ENCODE measurements at regions not wholly inside any gene's neighbourhood (a gene's known extent, or its start where the extent isn't known, plus 50 kb on each side); places are given as distances from the start of the nearest gene placed in this dataset.

GRCh38 chr10:63929831-63930467, 408.7 kb downstream of the REEP3 start:
- 73 to 90% methylated on average over 4 of the region's 4 CpGs for WGBS, 2 donors
- no peaks in the 10 kb centered on the region for H3K4me1 ChIP-seq
- H3K9me3 ChIP-seq, result no peaks in the 10 kb centered on the region
- peak; percentile 64 for DNase-seq
- no peak overlapping the region for H3K27ac ChIP-seq
- TF ChIP-seq POLR2AphosphoS5 (IDR thresholded peaks at IDR 0.05) (no peak), EP300 (IDR thresholded peaks at IDR 0.05) (no peak), POLR2A (IDR thresholded peaks at IDR 0.05) (no peak)
- TF ChIP-seq, protein P1, sequence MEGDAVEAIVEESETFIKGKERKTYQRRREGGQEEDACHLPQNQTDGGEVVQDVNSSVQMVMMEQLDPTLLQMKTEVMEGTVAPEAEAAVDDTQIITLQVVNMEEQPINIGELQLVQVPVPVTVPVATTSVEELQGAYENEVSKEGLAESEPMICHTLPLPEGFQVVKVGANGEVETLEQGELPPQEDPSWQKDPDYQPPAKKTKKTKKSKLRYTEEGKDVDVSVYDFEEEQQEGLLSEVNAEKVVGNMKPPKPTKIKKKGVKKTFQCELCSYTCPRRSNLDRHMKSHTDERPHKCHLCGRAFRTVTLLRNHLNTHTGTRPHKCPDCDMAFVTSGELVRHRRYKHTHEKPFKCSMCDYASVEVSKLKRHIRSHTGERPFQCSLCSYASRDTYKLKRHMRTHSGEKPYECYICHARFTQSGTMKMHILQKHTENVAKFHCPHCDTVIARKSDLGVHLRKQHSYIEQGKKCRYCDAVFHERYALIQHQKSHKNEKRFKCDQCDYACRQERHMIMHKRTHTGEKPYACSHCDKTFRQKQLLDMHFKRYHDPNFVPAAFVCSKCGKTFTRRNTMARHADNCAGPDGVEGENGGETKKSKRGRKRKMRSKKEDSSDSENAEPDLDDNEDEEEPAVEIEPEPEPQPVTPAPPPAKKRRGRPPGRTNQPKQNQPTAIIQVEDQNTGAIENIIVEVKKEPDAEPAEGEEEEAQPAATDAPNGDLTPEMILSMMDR (IDR thresholded peaks at IDR 0.05), result no peak
- no peaks in the 10 kb centered on the region for H3K36me3 ChIP-seq
- intact Hi-C loops (cut with DNase I), result no loop called here
- H3K27me3 ChIP-seq, result no peaks in the 10 kb centered on the region
- H3K4me3 ChIP-seq, result no peak overlapping the region

DNA sequence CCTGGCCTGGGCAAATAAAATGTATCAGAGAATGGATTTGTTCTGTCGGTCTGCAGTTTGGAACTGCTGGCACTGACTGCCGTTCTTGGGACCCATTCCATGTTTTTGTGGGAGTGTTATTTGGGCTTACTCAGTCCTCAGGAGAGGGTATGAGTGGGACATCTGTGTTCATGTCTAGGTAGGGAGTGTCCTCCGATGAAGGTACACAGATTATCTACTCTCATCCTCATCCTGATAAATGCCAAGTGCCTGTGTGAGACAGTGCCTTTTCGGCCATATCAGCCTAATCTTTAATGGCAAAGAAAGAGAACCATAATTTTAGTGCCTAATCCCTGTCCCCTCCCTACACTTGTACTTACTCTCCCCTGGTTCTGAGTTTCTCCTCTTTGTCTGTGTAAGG, 409.4 kb downstream of the REEP3 start:
- TF ChIP-seq POLR2AphosphoS5 (IDR thresholded peaks at IDR 0.05) (no peak), EP300 (IDR thresholded peaks at IDR 0.05) (no peak), POLR2A (IDR thresholded peaks at IDR 0.05) (no peak)
- TF ChIP-seq, protein P1 (IDR thresholded peaks at IDR 0.05), result no peak

DNA sequence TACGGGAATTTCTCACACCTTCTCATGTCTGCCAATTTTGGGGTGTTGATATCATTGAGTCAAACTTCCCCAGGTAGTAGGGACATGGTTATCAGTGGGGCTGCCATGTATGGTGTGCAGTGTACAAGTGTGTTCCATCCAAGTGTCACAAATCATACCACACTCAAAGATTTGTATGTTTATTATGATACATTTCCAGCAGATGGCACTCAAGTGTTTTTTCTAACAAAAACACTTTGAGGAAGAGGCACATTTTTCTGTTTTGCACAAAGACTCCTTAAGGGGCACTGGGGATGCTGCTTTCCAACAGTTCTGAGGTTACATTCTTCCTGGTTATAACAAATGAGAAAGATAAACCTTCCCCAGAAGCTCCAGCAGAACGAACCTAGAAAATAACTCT, 414.5 kb downstream of the REEP3 start:
- Histone ChIP-seq H3K27me3 (no peaks in the 10 kb centered on the region), H3K4me3 (no peak overlapping the region), H3K4me1 (no peaks in the 10 kb centered on the region), H3K9me3 (no peaks in the 10 kb centered on the region), H3K36me3 (no peaks in the 10 kb centered on the region), H3K27ac (no peak overlapping the region)
- no peak for TF ChIP-seq EP300 (IDR thresholded peaks at IDR 0.05)
- TF ChIP-seq, protein P1 (IDR thresholded peaks at IDR 0.05), result no peak
- TF ChIP-seq POLR2A (IDR thresholded peaks at IDR 0.05), result no peak
- TF ChIP-seq POLR2AphosphoS5 (IDR thresholded peaks at IDR 0.05), result no peak
- WGBS, 2 donors, result 42 to 70% methylated on average over 2 of the region's 2 CpGs
- intact Hi-C loops (cut with DNase I), result no loop called here
- no peak for DNase-seq

More for the DNA sequence above, 409.4 kb downstream of the REEP3 start:
- WGBS, 2 donors, result 84 to 92% methylated on average over 4 of the region's 4 CpGs
- Histone ChIP-seq H3K4me1 (no peaks in the 10 kb centered on the region), H3K36me3 (no peaks in the 10 kb centered on the region), H3K4me3 (no peak overlapping the region), H3K9me3 (no peaks in the 10 kb centered on the region), H3K27ac (no peak overlapping the region), H3K27me3 (no peaks in the 10 kb centered on the region)
- no peak for DNase-seq
- intact Hi-C loops (cut with DNase I), result no loop called here

- 82 to 83% methylated on average over 1 of the region's 1 CpG for WGBS, 2 donors
- Histone ChIP-seq H3K9me3 (no peaks in the 10 kb centered on the region), H3K27me3 (no peaks in the 10 kb centered on the region), H3K36me3 (no peaks in the 10 kb centered on the region), H3K4me1 (no peaks in the 10 kb centered on the region), H3K4me3 (no peak overlapping the region), H3K27ac (no peak overlapping the region)
- intact Hi-C loops (cut with DNase I), result no loop called here
- TF ChIP-seq, protein P1 (IDR thresholded peaks at IDR 0.05), result no peak
- no peak for TF ChIP-seq POLR2A (IDR thresholded peaks at IDR 0.05)
- no peak for TF ChIP-seq EP300 (IDR thresholded peaks at IDR 0.05)
- TF ChIP-seq POLR2AphosphoS5 (IDR thresholded peaks at IDR 0.05), result no peak
- no peak for DNase-seq
These were observed 419.2 kb downstream of the REEP3 start for GRCh38 chr10:63940277-63940922.
